Coronary artery (tissue), 2 donors: ENCODE measurements at regions not wholly inside any gene's neighbourhood (a gene's known extent, or its start where the extent isn't known, plus 50 kb on each side); places are given as distances from the start of the nearest gene placed in this dataset.
"Not testable (repeated sequence)": the region's sequence is repeated elsewhere in the genome, so short reads cannot be mapped to it uniquely, and the experiment has no call there.

Experiments used
- DNase-seq: peaks from one replicate; pipeline ENCODE4 v3.0.0-alpha.2; 2017; ENCODE audit warnings: low spot score
- H3K27ac ChIP-seq, 2 donors: fragments of 200-600 bp; sonication (generic); one replicate each; pipeline ENCODE4 v1.5.1; 2016 to 2019
- H3K4me3 ChIP-seq: fragments of 200-600 bp; sonication (generic); 2 replicates; pipeline ENCODE4 v1.5.1; 2016; ENCODE audit warnings: mild to moderate bottlenecking, moderate library complexity
- CTCF ChIP-seq: fragments of 200-600 bp; sonication (generic); IDR thresholded peaks from one replicate; pipeline ENCODE4 v1.5.1; 2019; ENCODE audit warnings: antibody characterized with exemption

- no peak for DNase-seq
- no peak overlapping the region for H3K27ac ChIP-seq
Measured at GRCh38 chr10:9853405-9854355, 1164.0 kb upstream of the CELF2 start.

GRCh38 chr10:9855451-9855850 lies 1162.2 kb upstream of the CELF2 start:
- not testable (repeated sequence) for H3K4me3 ChIP-seq, DNase-seq, H3K27ac ChIP-seq

More at GRCh38 chr10:9853405-9854355, 1164.0 kb upstream of the CELF2 start:
- no peak for TF ChIP-seq CTCF
- H3K4me3 ChIP-seq, result peak overlapping the region; percentile 17

- H3K4me3 ChIP-seq, result no peak overlapping the region
- no peak overlapping the region for H3K27ac ChIP-seq
- no peak for DNase-seq
- TF ChIP-seq CTCF, result no peak
Measured at GRCh38 chr10:9858816-9859215, 1158.9 kb upstream of the CELF2 start.

DNA sequence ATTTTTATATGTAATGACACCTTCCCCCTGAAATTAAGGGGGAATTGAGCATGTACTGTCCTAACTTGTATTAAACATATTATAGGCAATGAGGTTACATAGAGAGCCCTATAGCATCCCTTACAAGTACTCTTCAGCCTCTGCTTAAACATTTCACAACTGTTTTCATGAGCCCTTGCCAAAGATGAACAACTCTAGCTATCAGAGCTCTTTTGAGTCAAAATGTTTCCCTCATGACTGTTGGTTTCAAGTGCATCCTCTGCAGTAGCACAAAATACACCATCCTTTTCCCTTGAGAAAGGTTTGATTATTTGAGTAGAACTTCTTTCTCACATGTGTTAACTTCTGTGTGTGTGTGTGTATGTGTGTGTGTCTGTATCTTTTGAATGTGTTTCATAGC lies 1157.6 kb upstream of the CELF2 start:
- no peak overlapping the region for H3K27ac ChIP-seq
- no peak for TF ChIP-seq CTCF
- no peak for DNase-seq
- no peak overlapping the region for H3K4me3 ChIP-seq

GRCh38 chr10:9863559-9864121 lies 1154.0 kb upstream of the CELF2 start:
- no peak for TF ChIP-seq CTCF
- Histone ChIP-seq H3K27ac (no peak overlapping the region), H3K4me3 (no peak overlapping the region)
- no peak for DNase-seq

DNA sequence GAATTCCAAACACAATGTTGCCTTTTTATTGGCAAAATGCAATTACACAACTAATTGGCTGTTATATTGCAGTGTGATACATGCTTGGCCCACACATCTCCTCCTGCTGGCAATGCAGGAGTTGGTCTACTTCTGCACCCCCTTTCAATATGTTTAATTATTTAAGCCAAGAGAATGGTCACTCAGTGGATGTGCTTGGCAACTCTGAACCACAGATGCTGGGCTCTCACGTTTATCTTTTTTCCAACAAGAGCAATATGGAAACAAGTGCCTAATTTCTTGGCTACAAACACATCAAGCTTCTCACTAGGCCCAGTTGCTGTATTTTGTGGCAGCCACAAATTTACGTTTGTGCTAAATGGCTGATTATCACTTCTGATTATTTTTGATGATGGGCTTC lies 1149.2 kb upstream of the CELF2 start:
- no peak for TF ChIP-seq CTCF
- Histone ChIP-seq H3K27ac (no peak overlapping the region), H3K4me3 (no peak overlapping the region)
- no peak for DNase-seq

DNA sequence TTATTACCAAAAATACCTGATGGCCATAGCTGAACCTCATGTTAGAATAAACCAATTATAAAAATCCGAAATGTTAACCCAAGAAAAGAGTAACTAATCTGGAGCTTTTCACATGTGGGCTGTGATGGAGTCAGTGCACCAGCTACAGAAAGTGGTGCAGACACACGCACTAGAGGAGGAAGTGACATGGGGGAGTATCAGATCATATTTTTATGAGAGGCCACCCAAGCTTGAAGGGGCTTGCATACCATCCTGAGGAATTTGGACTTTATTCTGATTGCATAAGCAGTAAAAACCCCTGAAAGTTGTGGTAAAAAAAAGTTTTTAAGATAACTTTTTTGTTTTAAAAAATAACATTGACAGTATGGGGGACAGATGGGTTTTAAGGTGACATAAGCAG lies 1148.5 kb upstream of the CELF2 start:
- TF ChIP-seq CTCF, result no peak
- no peak overlapping the region for H3K4me3 ChIP-seq
- no peak overlapping the region for H3K27ac ChIP-seq
- DNase-seq, result no peak
